ENCODE measurements at regions not wholly inside any gene's neighbourhood (a gene's known extent, or its start where the extent isn't known, plus 50 kb on each side); places are given as distances from the start of the nearest gene placed in this dataset.

GRCh38 chr5:142507531-142508372 is 178.1 kb downstream of the FGF1 start:
- no peak for DNase-seq

- no peak for DNase-seq
These were observed 179.1 kb downstream of the FGF1 start for GRCh38 chr5:142506756-142507155.

GRCh38 chr5:142506046-142506445 is 179.8 kb downstream of the FGF1 start:
- DNase-seq, result no peak

- DNase-seq, result no peak
These were observed 177.1 kb upstream of the SPRY4 start for GRCh38 chr5:142501890-142502289.

- no peak for DNase-seq
These were observed 175.5 kb upstream of the SPRY4 start for GRCh38 chr5:142500227-142500905.

GRCh38 chr5:142499591-142500226 is 174.9 kb upstream of the SPRY4 start:
- DNase-seq, result no peak

- DNase-seq, result no peak
These were observed 173.5 kb upstream of the SPRY4 start for GRCh38 chr5:142498298-142498697.

- DNase-seq, result no peak
These were observed 170.7 kb upstream of the SPRY4 start for GRCh38 chr5:142495531-142495930.

GRCh38 chr5:142493875-142494518 is 169.2 kb upstream of the SPRY4 start:
- no peak for DNase-seq

GRCh38 chr5:142492781-142493281 is 168.0 kb upstream of the SPRY4 start:
- DNase-seq, result no peak

GRCh38 chr5:142491679-142492078 is 166.9 kb upstream of the SPRY4 start:
- DNase-seq, result no peak

- no peak for DNase-seq
These were observed 166.4 kb upstream of the SPRY4 start for GRCh38 chr5:142491270-142491669.

- DNase-seq, result no peak
These were observed 161.8 kb upstream of the SPRY4 start for GRCh38 chr5:142486581-142486980.

GRCh38 chr5:142486020-142486419 is 161.2 kb upstream of the SPRY4 start:
- no peak for DNase-seq

GRCh38 chr5:142484821-142485387 is 160.1 kb upstream of the SPRY4 start:
- DNase-seq, result no peak

- DNase-seq, result no peak
These were observed 157.4 kb upstream of the SPRY4 start for GRCh38 chr5:142482207-142482606.

GRCh38 chr5:142481410-142481809 is 156.6 kb upstream of the SPRY4 start:
- no peak for DNase-seq

GRCh38 chr5:142479854-142480519 is 155.2 kb upstream of the SPRY4 start:
- no peak for DNase-seq

- no peak for DNase-seq
These were observed 154.3 kb upstream of the SPRY4 start for GRCh38 chr5:142479150-142479549.

- DNase-seq, result no peak
These were observed 153.3 kb upstream of the SPRY4 start for GRCh38 chr5:142478113-142478512.

GRCh38 chr5:142475102-142475513 is 150.3 kb upstream of the SPRY4 start:
- no peak for DNase-seq

GRCh38 chr5:142474431-142475094 is 149.7 kb upstream of the SPRY4 start:
- DNase-seq, result no peak

Measured in NCI-H1436 treated with DMSO at 0.1 percent for 48 hours (cell line).